DND-41 (cell line): ENCODE measurements at regions not wholly inside any gene's neighbourhood (a gene's known extent, or its start where the extent isn't known, plus 50 kb on each side); places are given as distances from the start of the nearest gene placed in this dataset.

Source experiments
- CTCF ChIP-seq: IDR thresholded peaks from 2 replicates; pipeline ENCODE4 v1.5.1; 2012; ENCODE audit warnings: borderline replicate concordance, low read length, moderate library complexity, mild to moderate bottlenecking; ENCODE audit not compliant: poor library complexity, severe bottlenecking; ENCODE audit errors: extremely low read depth
- EZH2 ChIP-seq: IDR thresholded peaks from 3 replicates; pipeline ENCODE4 v1.6.1; 2012; ENCODE audit warnings: borderline replicate concordance, low read depth, mild to moderate bottlenecking, moderate library complexity, low read length, inconsistent platforms; ENCODE audit not compliant: severe bottlenecking

- TF ChIP-seq CTCF, result no peak
- TF ChIP-seq EZH2, result no peak
Observed at GRCh38 chr9:87371795-87372355, 125.8 kb upstream of the DAPK1 start.
